Muscle of leg (tissue), 3 donors: ENCODE measurements at regions not wholly inside any gene's neighbourhood (a gene's known extent, or its start where the extent isn't known, plus 50 kb on each side); places are given as distances from the start of the nearest gene placed in this dataset.
A peak's percentile ranks its signal among the peaks of the same experiment; 100 is the strongest.

Source experiments
- DNase-seq: peaks from one replicate; pipeline ENCODE4 v3.0.0; 2013
- H3K27ac ChIP-seq: one replicate; pipeline ENCODE4 v1.5.1; 2013; ENCODE audit warnings: mild to moderate bottlenecking, low read length, control low read depth
- H3K27me3 ChIP-seq: one replicate; pipeline ENCODE4 v1.6.1; 2013; ENCODE audit warnings: low read length; ENCODE audit not compliant: control insufficient read depth, insufficient read depth
- H3K36me3 ChIP-seq: one replicate; pipeline ENCODE4 v1.6.1; 2013; ENCODE audit warnings: low read length; ENCODE audit not compliant: control insufficient read depth, insufficient read depth
- H3K4me1 ChIP-seq: one replicate; pipeline ENCODE4 v1.6.1; 2013; ENCODE audit warnings: low read length; ENCODE audit not compliant: control insufficient read depth, insufficient read depth
- H3K4me3 ChIP-seq: one replicate; pipeline ENCODE4 v1.5.1; 2013; ENCODE audit warnings: low read length, control low read depth
- H3K9me3 ChIP-seq: replicated peaks from 2 replicates; pipeline ENCODE4 v1.6.1; 2013; ENCODE audit warnings: low read depth, low read length; ENCODE audit not compliant: control insufficient read depth
- WGBS: methylation state at CpG from one replicate; pipeline ENCODE4 v1.1.5; 2013; ENCODE audit warnings: missing lambda C conversion rate; ENCODE audit not compliant: insufficient coverage; 5-methylcytosine and 5-hydroxymethylcytosine counted together

- H3K27ac ChIP-seq, result no peak overlapping the region
- no peak overlapping the region for H3K4me3 ChIP-seq
- H3K9me3 ChIP-seq, result no peaks in the 10 kb centered on the region
- H3K36me3 ChIP-seq, result no peaks in the 10 kb centered on the region
- H3K4me1 ChIP-seq, result peaks cover 17% of the 10 kb centered on the region
- WGBS, result 90% methylated on average over 3 of the region's 5 CpGs
- H3K27me3 ChIP-seq, result peaks cover 3% of the 10 kb centered on the region
- DNase-seq, result no peak
Observed at GRCh38 chr3:195007151-195007550, 263.8 kb downstream of the XXYLT1 start.

GRCh38 chr3:195007766-195008165 lies 263.2 kb downstream of the XXYLT1 start:
- no peaks in the 10 kb centered on the region for H3K36me3 ChIP-seq
- no peak for DNase-seq
- peak overlapping the region; percentile 17 for H3K27ac ChIP-seq
- no peaks in the 10 kb centered on the region for H3K9me3 ChIP-seq
- 52% methylated on average over 4 of the region's 4 CpGs for WGBS
- H3K4me3 ChIP-seq, result no peak overlapping the region
- peaks cover 3% of the 10 kb centered on the region for H3K27me3 ChIP-seq
- H3K4me1 ChIP-seq, result peaks cover 11% of the 10 kb centered on the region

GRCh38 chr3:195008816-195009215 lies 262.1 kb downstream of the XXYLT1 start:
- H3K4me1 ChIP-seq, result peaks cover under 1% of the 10 kb centered on the region
- DNase-seq, result no peak
- WGBS, result 70% methylated on average over 5 of the region's 6 CpGs
- H3K27ac ChIP-seq, result no peak overlapping the region
- no peak overlapping the region for H3K4me3 ChIP-seq
- H3K36me3 ChIP-seq, result no peaks in the 10 kb centered on the region
- no peaks in the 10 kb centered on the region for H3K9me3 ChIP-seq
- H3K27me3 ChIP-seq, result peaks cover 3% of the 10 kb centered on the region

GRCh38 chr3:195009616-195010015 lies 261.3 kb downstream of the XXYLT1 start:
- Histone ChIP-seq H3K27ac (no peak overlapping the region), H3K36me3 (no peaks in the 10 kb centered on the region), H3K9me3 (no peaks in the 10 kb centered on the region), H3K4me3 (no peak overlapping the region), H3K27me3 (peaks cover 3% of the 10 kb centered on the region), H3K4me1 (no peaks in the 10 kb centered on the region)
- WGBS, result 90% methylated on average over 2 of the region's 9 CpGs
- no peak for DNase-seq

GRCh38 chr3:195010551-195011100 lies 260.3 kb downstream of the XXYLT1 start:
- H3K4me1 ChIP-seq, result no peaks in the 10 kb centered on the region
- no peak overlapping the region for H3K4me3 ChIP-seq
- 97% methylated on average over 6 of the region's 10 CpGs for WGBS
- H3K36me3 ChIP-seq, result no peaks in the 10 kb centered on the region
- no peaks in the 10 kb centered on the region for H3K9me3 ChIP-seq
- H3K27ac ChIP-seq, result no peak overlapping the region
- no peak for DNase-seq
- no peaks in the 10 kb centered on the region for H3K27me3 ChIP-seq

GRCh38 chr3:195011231-195011834 lies 259.6 kb downstream of the XXYLT1 start:
- WGBS, result 35% methylated on average over 2 of the region's 6 CpGs
- Histone ChIP-seq H3K4me3 (no peak overlapping the region), H3K4me1 (no peaks in the 10 kb centered on the region), H3K27me3 (peaks cover 3% of the 10 kb centered on the region), H3K27ac (no peak overlapping the region), H3K36me3 (no peaks in the 10 kb centered on the region), H3K9me3 (no peaks in the 10 kb centered on the region)
- DNase-seq, result no peak

- H3K4me1 ChIP-seq, result no peaks in the 10 kb centered on the region
- no peaks in the 10 kb centered on the region for H3K36me3 ChIP-seq
- 64% methylated on average over 2 of the region's 4 CpGs for WGBS
- H3K9me3 ChIP-seq, result no peaks in the 10 kb centered on the region
- H3K27me3 ChIP-seq, result peaks cover 3% of the 10 kb centered on the region
- H3K27ac ChIP-seq, result no peak overlapping the region
- no peak overlapping the region for H3K4me3 ChIP-seq
- DNase-seq, result no peak
Observed at GRCh38 chr3:195012100-195012499, 258.9 kb downstream of the XXYLT1 start.

- H3K4me3 ChIP-seq, result no peak overlapping the region
- H3K27me3 ChIP-seq, result peaks cover 3% of the 10 kb centered on the region
- 79% methylated on average over 3 of the region's 4 CpGs for WGBS
- no peaks in the 10 kb centered on the region for H3K4me1 ChIP-seq
- H3K36me3 ChIP-seq, result no peaks in the 10 kb centered on the region
- H3K9me3 ChIP-seq, result no peaks in the 10 kb centered on the region
- no peak for DNase-seq
- H3K27ac ChIP-seq, result no peak overlapping the region
Observed at GRCh38 chr3:195012571-195012970, 258.4 kb downstream of the XXYLT1 start.

- DNase-seq, result no peak
- 53% methylated on average over 14 of the region's 17 CpGs for WGBS
Observed at GRCh38 chr3:195013411-195014361, 257.3 kb downstream of the XXYLT1 start.

GRCh38 chr3:195015021-195015420 lies 255.9 kb downstream of the XXYLT1 start:
- Histone ChIP-seq H3K4me1 (no peaks in the 10 kb centered on the region), H3K27me3 (peaks cover 3% of the 10 kb centered on the region), H3K4me3 (no peak overlapping the region), H3K9me3 (no peaks in the 10 kb centered on the region), H3K27ac (no peak overlapping the region), H3K36me3 (no peaks in the 10 kb centered on the region)
- 85% methylated on average over 2 of the region's 5 CpGs for WGBS
- DNase-seq, result no peak

More at GRCh38 chr3:195013411-195014361, 257.3 kb downstream of the XXYLT1 start:
- no peak overlapping the region for H3K4me3 ChIP-seq
- H3K9me3 ChIP-seq, result no peaks in the 10 kb centered on the region
- no peak overlapping the region for H3K27ac ChIP-seq
- peaks cover 3% of the 10 kb centered on the region for H3K27me3 ChIP-seq
- no peaks in the 10 kb centered on the region for H3K36me3 ChIP-seq
- no peaks in the 10 kb centered on the region for H3K4me1 ChIP-seq
